MM.1S (cell line): ENCODE measurements at regions not wholly inside any gene's neighbourhood (a gene's known extent, or its start where the extent isn't known, plus 50 kb on each side); places are given as distances from the start of the nearest gene placed in this dataset.

ENCODE experiments used
- CTCF ChIP-seq: fragments of 300-600 bp; sonication (generic); IDR thresholded peaks from 2 replicates; pipeline ENCODE4 v1.5.1; 2016; ENCODE audit warnings: antibody characterized with exemption, low read length, mixed read lengths
- EZH2 ChIP-seq: fragments of 300-600 bp; sonication (generic); optimal IDR thresholded peaks from 2 replicates; pipeline ENCODE3; 2017; ENCODE audit warnings: low read depth, mild to moderate bottlenecking, antibody characterized with exemption, low read length, mixed read lengths
- EZH2phosphoT487 ChIP-seq: fragments of 300-600 bp; sonication (generic); IDR thresholded peaks from 2 replicates; pipeline ENCODE4 v1.6.1; 2018; ENCODE audit warnings: antibody characterized with exemption, low read length

GRCh38 chr4:114257501-114257900 lies 278.1 kb upstream of the ARSJ start:
- no peak for TF ChIP-seq CTCF
- TF ChIP-seq EZH2phosphoT487 = no peak
- TF ChIP-seq EZH2 = no peak
